Lung (tissue), 11 donors: ENCODE measurements at regions not wholly inside any gene's neighbourhood (a gene's known extent, or its start where the extent isn't known, plus 50 kb on each side); places are given as distances from the start of the nearest gene placed in this dataset.
"Not testable (repeated sequence)": the region's sequence is repeated elsewhere in the genome, so short reads cannot be mapped to it uniquely, and the experiment has no call there.

ENCODE experiments used
- ATAC-seq: fragments of 200-7000 bp; cut with Tn5 transposase; one replicate; pipeline ENCODE4 v1.9.1; 2020; ENCODE audit warnings: moderate number of reproducible peaks; ENCODE audit not compliant: insufficient read depth, low FRiP score
- DNase-seq, 3 donors: peaks; one replicate each; pipeline ENCODE4 v3.0.0-alpha.2; 2013 to 2017
- H3K27ac ChIP-seq, 2 donors: one replicate each; pipeline ENCODE4 v1.5.1; 2013; ENCODE audit warnings: mild to moderate bottlenecking in 2 of 2, moderate library complexity in 2 of 2, control low read depth in 1 of 2, inconsistent platforms in 1 of 2, low read depth in 1 of 2, low read length in 1 of 2
- H3K27me3 ChIP-seq, 3 donors: one replicate each; pipeline ENCODE4 v1.5.1; 2013; ENCODE audit warnings: low read length in 2 of 3; ENCODE audit not compliant: control insufficient read depth in 3 of 3, insufficient read depth in 3 of 3
- H3K36me3 ChIP-seq, 4 donors: one replicate each; pipeline ENCODE4 v1.5.1; 2013; ENCODE audit warnings: low read length in 4 of 4, mild to moderate bottlenecking in 1 of 4, moderate library complexity in 1 of 4; ENCODE audit not compliant: control insufficient read depth in 4 of 4, insufficient read depth in 4 of 4
- H3K4me1 ChIP-seq, 5 donors: one replicate each; pipeline ENCODE4 v1.5.1; 2013; ENCODE audit warnings: low read length in 5 of 5, mild to moderate bottlenecking in 2 of 5, moderate library complexity in 1 of 5; ENCODE audit not compliant: control insufficient read depth in 5 of 5, insufficient read depth in 5 of 5
- H3K4me3 ChIP-seq: one replicate; pipeline ENCODE4 v1.5.1; 2013; ENCODE audit warnings: mild to moderate bottlenecking, control low read depth, moderate library complexity
- H3K9ac ChIP-seq, 2 donors: one replicate each; pipeline ENCODE4 v1.5.1; 2013; ENCODE audit warnings: low read length in 2 of 2, control low read depth in 1 of 2; ENCODE audit not compliant: insufficient read depth in 1 of 2
- H3K9me3 ChIP-seq, 4 donors: one replicate each; pipeline ENCODE4 v1.5.1; 2013; ENCODE audit warnings: low read length in 3 of 4, mild to moderate bottlenecking in 1 of 4, moderate library complexity in 1 of 4; ENCODE audit not compliant: control insufficient read depth in 4 of 4, insufficient read depth in 3 of 4
- WGBS, 2 donors: extraction: QIAGEN DNeasy Blood & Tissue Kit; methylation state at CpG; one replicate each; pipeline ENCODE4 v1.1.7; 2013; 5-methylcytosine and 5-hydroxymethylcytosine counted together
- TF ChIP-seq, protein P1 (sequence below): IDR thresholded peaks from 2 replicates; pipeline ENCODE4 v1.5.1; 2012; ENCODE audit warnings: mild to moderate bottlenecking; ENCODE audit errors: control extremely low read depth, extremely low read depth
- donor health status: control.
- donor health status: control.
- donor health status: Bipolar disorder and iron deficiency.
- donor health status: healthy.
- donor health status: DM: yes; HTN: yes; CAD: no.

GRCh38 chr1:217133958-217134856, 411.0 kb upstream of the ESRRG start:
- 3 to 7% methylated on average over 53 of the region's 53 CpGs for WGBS, 2 donors

DNA sequence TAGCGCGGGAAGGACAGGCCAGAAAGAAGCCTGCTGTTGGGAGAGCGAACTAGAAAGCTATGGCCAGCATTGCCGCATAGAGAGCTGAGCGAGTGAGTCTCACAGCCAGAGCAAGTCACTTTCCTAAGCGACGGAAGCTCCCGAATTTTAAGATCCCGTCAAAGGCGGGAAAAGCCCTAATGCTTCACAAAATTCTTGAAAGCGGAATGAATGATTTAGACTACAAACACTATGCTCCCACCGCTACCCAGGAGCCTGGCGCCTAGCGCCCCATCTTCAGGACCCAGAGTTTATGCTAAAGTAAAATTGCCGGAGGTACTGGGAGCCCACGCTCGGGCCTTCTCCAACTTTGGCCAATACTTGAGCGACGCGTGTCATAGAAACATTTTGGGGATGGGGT, 409.9 kb upstream of the ESRRG start:
- H3K36me3 ChIP-seq: no peaks in the 10 kb centered on the region
- peaks cover 0 to 2% (median 0%) of the 10 kb centered on the region in 4 donors for H3K9me3 ChIP-seq
- 61 to 67% methylated on average over 20 of the region's 20 CpGs for WGBS, 2 donors
- peaks cover 27 to 79% (median 41%) of the 10 kb centered on the region in 3 donors for H3K27me3 ChIP-seq
- H3K27ac ChIP-seq: no peak overlapping the region
- DNase-seq (no peak), ATAC-seq (no peak)
- H3K4me1 ChIP-seq: peaks cover 0 to 34% (median 9%) of the 10 kb centered on the region in 5 donors
- no peak overlapping the region for H3K9ac ChIP-seq
- H3K4me3 ChIP-seq: no peak overlapping the region
- TF ChIP-seq, protein P1, sequence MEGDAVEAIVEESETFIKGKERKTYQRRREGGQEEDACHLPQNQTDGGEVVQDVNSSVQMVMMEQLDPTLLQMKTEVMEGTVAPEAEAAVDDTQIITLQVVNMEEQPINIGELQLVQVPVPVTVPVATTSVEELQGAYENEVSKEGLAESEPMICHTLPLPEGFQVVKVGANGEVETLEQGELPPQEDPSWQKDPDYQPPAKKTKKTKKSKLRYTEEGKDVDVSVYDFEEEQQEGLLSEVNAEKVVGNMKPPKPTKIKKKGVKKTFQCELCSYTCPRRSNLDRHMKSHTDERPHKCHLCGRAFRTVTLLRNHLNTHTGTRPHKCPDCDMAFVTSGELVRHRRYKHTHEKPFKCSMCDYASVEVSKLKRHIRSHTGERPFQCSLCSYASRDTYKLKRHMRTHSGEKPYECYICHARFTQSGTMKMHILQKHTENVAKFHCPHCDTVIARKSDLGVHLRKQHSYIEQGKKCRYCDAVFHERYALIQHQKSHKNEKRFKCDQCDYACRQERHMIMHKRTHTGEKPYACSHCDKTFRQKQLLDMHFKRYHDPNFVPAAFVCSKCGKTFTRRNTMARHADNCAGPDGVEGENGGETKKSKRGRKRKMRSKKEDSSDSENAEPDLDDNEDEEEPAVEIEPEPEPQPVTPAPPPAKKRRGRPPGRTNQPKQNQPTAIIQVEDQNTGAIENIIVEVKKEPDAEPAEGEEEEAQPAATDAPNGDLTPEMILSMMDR: no peak

More at GRCh38 chr1:217133958-217134856, 411.0 kb upstream of the ESRRG start:
- Histone ChIP-seq H3K4me1 (peaks cover 0 to 38% (median 9%) of the 10 kb centered on the region in 5 donors), H3K36me3 (no peaks in the 10 kb centered on the region), H3K4me3 (no peak overlapping the region), H3K27me3 (peaks cover 27 to 90% (median 52%) of the 10 kb centered on the region in 3 donors), H3K9ac (no peak overlapping the region), H3K9me3 (peaks cover 0 to 6% (median 0%) of the 10 kb centered on the region in 4 donors), H3K27ac (peak overlapping the region in 1 of 2 donors; percentile 68)
- DNase-seq: peak; percentile 57 to 68 (median 62)
- TF ChIP-seq, protein P1: no peak
- ATAC-seq: no peak

GRCh38 chr1:217123340-217123739, 400.1 kb upstream of the ESRRG start:
- not testable (repeated sequence) for DNase-seq, H3K9ac ChIP-seq, H3K9me3 ChIP-seq, H3K36me3 ChIP-seq, H3K4me1 ChIP-seq, ATAC-seq, H3K27ac ChIP-seq, H3K4me3 ChIP-seq, H3K27me3 ChIP-seq
- 88 to 91% methylated on average over 1 of the region's 1 CpG for WGBS, 2 donors

DNA sequence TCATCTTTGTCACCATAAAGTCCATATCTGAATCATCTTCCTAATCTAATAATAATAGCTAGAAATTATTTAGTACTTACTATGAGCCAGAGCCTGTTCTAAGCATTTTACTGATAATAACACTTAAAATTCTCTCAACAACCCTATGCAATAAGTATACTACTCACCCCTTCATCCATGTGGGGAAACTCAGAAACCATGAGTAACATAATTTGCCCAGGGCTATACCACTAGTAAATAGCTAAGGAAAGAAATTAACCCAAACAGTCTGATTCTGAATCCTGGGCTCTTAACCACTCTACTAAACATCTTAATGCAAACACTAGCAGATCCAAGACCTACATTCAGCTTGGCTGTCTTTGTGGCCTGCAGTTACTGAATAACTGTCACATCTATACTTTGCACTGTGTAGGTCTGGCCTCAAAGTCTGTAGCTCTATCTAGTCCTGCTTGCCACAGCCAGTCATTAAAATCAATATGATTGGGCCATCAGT, 394.8 kb upstream of the ESRRG start:
- Histone ChIP-seq H3K27me3 (no peaks in the 10 kb centered on the region), H3K4me1 (peaks cover 0 to 5% (median 0%) of the 10 kb centered on the region in 5 donors), H3K27ac (no peak overlapping the region), H3K4me3 (no peak overlapping the region), H3K36me3 (no peaks in the 10 kb centered on the region), H3K9ac (no peak overlapping the region), H3K9me3 (no peaks in the 10 kb centered on the region)
- no peak for DNase-seq
- TF ChIP-seq, protein P1: no peak
- ATAC-seq: no peak
